ENCODE measurements at regions not wholly inside any gene's neighbourhood (a gene's known extent, or its start where the extent isn't known, plus 50 kb on each side); places are given as distances from the start of the nearest gene placed in this dataset.

DNA sequence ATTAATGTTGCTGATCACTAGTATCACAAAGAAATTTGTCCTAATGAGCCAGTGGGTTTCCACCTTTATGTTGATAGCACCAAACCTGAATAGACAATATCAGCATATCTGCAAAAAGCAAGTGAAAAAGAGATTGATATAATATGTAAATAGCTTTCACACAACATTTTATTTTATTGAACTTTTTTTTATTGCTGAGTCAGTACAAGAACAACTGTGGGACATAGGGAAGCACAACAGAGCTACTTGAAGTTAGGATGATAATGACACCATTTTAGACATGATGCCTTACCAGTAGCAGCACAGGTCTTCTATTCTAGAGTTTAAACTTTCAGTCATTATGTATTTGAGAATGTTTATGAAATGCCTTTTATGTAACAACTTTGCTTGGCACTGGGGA, 554.1 kb upstream of the SETBP1 start:
- peaks cover 0 to 3% (median 0%) of the 10 kb centered on the region in 3 donors for H3K4me1 ChIP-seq
- no peaks in the 10 kb centered on the region for H3K36me3 ChIP-seq
- no peaks in the 10 kb centered on the region for H3K9me3 ChIP-seq
- TF ChIP-seq EP300 (IDR thresholded peaks at IDR 0.05) (no peak), POLR2A (IDR thresholded peaks at IDR 0.05) (no peak), POLR2AphosphoS5 (IDR thresholded peaks at IDR 0.05) (no peak)
- TF ChIP-seq, protein P1, sequence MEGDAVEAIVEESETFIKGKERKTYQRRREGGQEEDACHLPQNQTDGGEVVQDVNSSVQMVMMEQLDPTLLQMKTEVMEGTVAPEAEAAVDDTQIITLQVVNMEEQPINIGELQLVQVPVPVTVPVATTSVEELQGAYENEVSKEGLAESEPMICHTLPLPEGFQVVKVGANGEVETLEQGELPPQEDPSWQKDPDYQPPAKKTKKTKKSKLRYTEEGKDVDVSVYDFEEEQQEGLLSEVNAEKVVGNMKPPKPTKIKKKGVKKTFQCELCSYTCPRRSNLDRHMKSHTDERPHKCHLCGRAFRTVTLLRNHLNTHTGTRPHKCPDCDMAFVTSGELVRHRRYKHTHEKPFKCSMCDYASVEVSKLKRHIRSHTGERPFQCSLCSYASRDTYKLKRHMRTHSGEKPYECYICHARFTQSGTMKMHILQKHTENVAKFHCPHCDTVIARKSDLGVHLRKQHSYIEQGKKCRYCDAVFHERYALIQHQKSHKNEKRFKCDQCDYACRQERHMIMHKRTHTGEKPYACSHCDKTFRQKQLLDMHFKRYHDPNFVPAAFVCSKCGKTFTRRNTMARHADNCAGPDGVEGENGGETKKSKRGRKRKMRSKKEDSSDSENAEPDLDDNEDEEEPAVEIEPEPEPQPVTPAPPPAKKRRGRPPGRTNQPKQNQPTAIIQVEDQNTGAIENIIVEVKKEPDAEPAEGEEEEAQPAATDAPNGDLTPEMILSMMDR (IDR thresholded peaks at IDR 0.05), result no peak
- H3K27me3 ChIP-seq, result no peaks in the 10 kb centered on the region
- no peak overlapping the region for H3K27ac ChIP-seq
- ATAC-seq, result no peak
- no peak overlapping the region for H3K4me3 ChIP-seq

DNA sequence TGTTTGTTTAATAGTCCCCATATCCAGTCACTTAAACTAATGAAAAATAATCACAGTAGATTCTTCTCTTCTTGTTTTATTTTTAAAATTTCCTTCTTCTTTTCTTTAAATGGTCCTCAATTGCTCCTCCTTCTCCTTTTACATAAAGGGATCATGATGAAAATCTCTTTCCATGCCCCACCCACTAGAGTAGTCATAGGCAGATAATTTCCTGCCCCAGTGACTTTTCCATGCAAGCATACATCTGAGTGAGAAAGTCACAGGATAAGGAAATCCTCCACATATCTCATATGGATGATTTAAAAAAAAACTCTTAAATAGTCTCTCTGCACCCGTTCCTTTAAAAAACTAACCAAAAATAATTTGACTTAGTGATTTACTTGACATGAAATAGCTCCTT, 552.3 kb upstream of the SETBP1 start:
- TF ChIP-seq, protein P1 (IDR thresholded peaks at IDR 0.05), result no peak
- TF ChIP-seq EP300 (IDR thresholded peaks at IDR 0.05) (no peak), POLR2AphosphoS5 (IDR thresholded peaks at IDR 0.05) (no peak), POLR2A (IDR thresholded peaks at IDR 0.05) (no peak)
- no peak overlapping the region for H3K4me3 ChIP-seq
- no peaks in the 10 kb centered on the region for H3K27me3 ChIP-seq
- no peaks in the 10 kb centered on the region for H3K36me3 ChIP-seq
- peaks cover 0 to 3% (median 0%) of the 10 kb centered on the region in 3 donors for H3K4me1 ChIP-seq
- 58 to 71% methylated on average over 1 of the region's 1 CpG for WGBS, 2 donors (ENCODE audit: low coverage in 1 of 2)
- ATAC-seq, result no peak
- H3K27ac ChIP-seq, result no peak overlapping the region
- no peaks in the 10 kb centered on the region for H3K9me3 ChIP-seq

DNA sequence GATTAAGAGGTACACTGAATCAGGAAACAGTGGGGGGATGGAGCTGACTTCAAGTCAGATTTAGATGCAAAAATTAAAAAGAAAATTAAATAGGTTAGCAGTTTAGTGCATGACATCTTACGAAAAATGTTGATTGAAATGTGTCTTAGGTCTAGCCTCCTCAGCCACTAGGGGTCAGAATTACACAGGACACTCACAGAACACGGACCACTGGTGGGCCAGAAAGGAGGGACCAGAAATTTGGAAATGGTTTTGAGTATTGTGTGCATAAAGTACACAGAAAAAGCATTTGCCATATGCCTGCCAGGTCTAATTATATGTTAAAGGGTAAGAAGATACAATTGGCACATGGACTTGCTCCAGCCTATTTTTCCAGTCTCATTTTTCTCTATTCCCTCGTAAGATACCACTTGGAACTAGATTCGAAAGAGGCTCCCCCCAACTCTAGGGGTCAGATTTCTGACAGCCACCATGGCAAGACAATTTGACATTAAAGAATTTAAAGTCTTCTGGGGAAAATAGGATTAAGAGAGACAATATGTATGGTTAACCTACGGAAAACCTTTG, 550.2 kb upstream of the SETBP1 start:
- Histone ChIP-seq H3K9me3 (no peaks in the 10 kb centered on the region), H3K36me3 (no peaks in the 10 kb centered on the region), H3K27ac (no peak overlapping the region), H3K4me1 (peaks cover 0 to 3% (median 0%) of the 10 kb centered on the region in 3 donors), H3K27me3 (no peaks in the 10 kb centered on the region), H3K4me3 (no peak overlapping the region)
- ATAC-seq, result no peak
- TF ChIP-seq POLR2AphosphoS5 (IDR thresholded peaks at IDR 0.05) (no peak), EP300 (IDR thresholded peaks at IDR 0.05) (no peak)
- TF ChIP-seq, protein P1 (IDR thresholded peaks at IDR 0.05), result peak; percentile 43 to 69 (median 52)
- WGBS, 2 donors (ENCODE audit: low coverage in 1 of 2), result 58 to 64% methylated on average over 5 of the region's 5 CpGs

DNA sequence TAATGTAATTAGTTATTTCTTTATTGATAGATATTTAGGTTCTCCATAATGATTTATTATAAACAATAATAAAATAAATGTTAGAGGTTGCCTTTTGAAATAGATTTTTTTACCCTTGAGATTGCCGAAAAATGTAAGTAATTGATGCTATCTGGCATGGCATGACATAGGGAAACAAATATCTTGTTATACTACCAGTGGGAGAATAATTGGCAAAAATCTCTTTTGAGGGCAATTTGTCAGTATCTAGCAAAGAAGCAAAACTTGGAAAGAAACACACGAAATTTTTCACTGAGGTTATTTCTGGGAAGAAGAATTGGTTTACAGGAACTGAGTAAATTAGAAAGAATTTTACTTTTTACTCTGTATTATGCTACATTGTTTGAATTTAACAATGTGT, 547.2 kb upstream of the SETBP1 start:
- peaks cover 0 to 7% (median 0%) of the 10 kb centered on the region in 3 donors for H3K9me3 ChIP-seq
- H3K36me3 ChIP-seq, result no peaks in the 10 kb centered on the region
- H3K4me3 ChIP-seq, result no peak overlapping the region
- WGBS, 2 donors (ENCODE audit: low coverage in 1 of 2), result 45 to 56% methylated on average over 1 to 2 of the region's 2 CpGs
- H3K27me3 ChIP-seq, result no peaks in the 10 kb centered on the region
- no peak for TF ChIP-seq POLR2A (IDR thresholded peaks at IDR 0.05)
- TF ChIP-seq POLR2AphosphoS5 (IDR thresholded peaks at IDR 0.05), result no peak
- TF ChIP-seq EP300 (IDR thresholded peaks at IDR 0.05), result no peak
- TF ChIP-seq, protein P1 (IDR thresholded peaks at IDR 0.05), result no peak
- H3K4me1 ChIP-seq, result peaks cover 0 to 3% (median 0%) of the 10 kb centered on the region in 3 donors
- H3K27ac ChIP-seq, result no peak overlapping the region
- ATAC-seq, result no peak

DNA sequence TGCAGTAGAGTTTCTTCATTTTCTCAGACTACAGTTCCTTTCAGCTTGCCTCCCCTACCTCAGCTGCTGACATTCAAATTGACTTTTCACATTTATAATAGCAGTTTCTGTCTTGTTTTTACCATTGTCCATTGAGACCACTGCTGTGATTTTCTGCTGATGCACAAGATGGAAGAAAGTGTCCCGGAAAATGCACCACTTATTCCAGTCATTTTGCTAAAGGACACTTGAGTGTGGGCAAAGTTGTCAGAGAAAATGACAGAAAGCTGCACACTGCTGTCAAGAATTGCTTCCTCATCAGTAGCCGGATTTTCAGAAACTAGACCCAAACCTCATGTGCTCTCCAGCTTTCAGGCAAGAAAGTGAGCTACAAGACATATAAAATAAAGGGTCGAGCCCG, 546.2 kb upstream of the SETBP1 start:
- Histone ChIP-seq H3K36me3 (no peaks in the 10 kb centered on the region), H3K9me3 (peaks cover 0 to 7% (median 0%) of the 10 kb centered on the region in 3 donors), H3K4me1 (peaks cover 0 to 3% (median 0%) of the 10 kb centered on the region in 3 donors), H3K27ac (no peak overlapping the region), H3K4me3 (no peak overlapping the region), H3K27me3 (no peaks in the 10 kb centered on the region)
- WGBS, 2 donors (ENCODE audit: low coverage in 1 of 2), result 73 to 90% methylated on average over 3 to 4 of the region's 4 CpGs
- ATAC-seq, result no peak
- no peak for TF ChIP-seq POLR2AphosphoS5 (IDR thresholded peaks at IDR 0.05)
- TF ChIP-seq POLR2A (IDR thresholded peaks at IDR 0.05), result no peak
- no peak for TF ChIP-seq EP300 (IDR thresholded peaks at IDR 0.05)
- TF ChIP-seq, protein P1 (IDR thresholded peaks at IDR 0.05), result no peak

Data from gastroesophageal sphincter (tissue), 4 donors.